Glutamatergic neuron (in vitro differentiated cells): ENCODE measurements at regions not wholly inside any gene's neighbourhood (a gene's known extent, or its start where the extent isn't known, plus 50 kb on each side); places are given as distances from the start of the nearest gene placed in this dataset.
"Not testable (repeated sequence)": the region's sequence is repeated elsewhere in the genome, so short reads cannot be mapped to it uniquely, and the experiment has no call there.

Source experiments
- DNase-seq: peaks from one replicate; pipeline ENCODE4 v3.0.0; 2022
- H3K27ac Mint-ChIP-seq: one replicate; pipeline ENCODE4 v1.8.0; 2020; ENCODE audit warnings: mild to moderate bottlenecking, mixed read lengths, inconsistent platforms; ENCODE audit not compliant: unreplicated experiment
- H3K27me3 Mint-ChIP-seq: one replicate; pipeline ENCODE4 v1.8.0; 2020; ENCODE audit warnings: mild to moderate bottlenecking, moderate library complexity, mixed read lengths, inconsistent platforms; ENCODE audit not compliant: unreplicated experiment
- H3K36me3 Mint-ChIP-seq: one replicate; pipeline ENCODE4 v1.8.0; 2020; ENCODE audit warnings: mild to moderate bottlenecking, mixed read lengths, inconsistent platforms; ENCODE audit not compliant: unreplicated experiment
- H3K4me1 Mint-ChIP-seq: one replicate; pipeline ENCODE4 v1.8.0; 2020; ENCODE audit warnings: mild to moderate bottlenecking, low read depth, mixed read lengths, inconsistent platforms; ENCODE audit not compliant: unreplicated experiment
- H3K4me3 Mint-ChIP-seq: one replicate; pipeline ENCODE4 v1.8.0; 2020; ENCODE audit warnings: mild to moderate bottlenecking, mixed read lengths, inconsistent platforms; ENCODE audit not compliant: unreplicated experiment
- H3K9me3 Mint-ChIP-seq: one replicate; pipeline ENCODE4 v1.8.0; 2020; ENCODE audit warnings: mild to moderate bottlenecking, moderate library complexity, mixed read lengths, inconsistent platforms; ENCODE audit not compliant: unreplicated experiment
- CTCF ChIP-seq: fragments of 200-600 bp; sonication (generic); IDR thresholded peaks from one replicate; pipeline ENCODE4 v1.5.0; 2021; ENCODE audit not compliant: partially characterized antibody, unreplicated experiment

- no peaks in the 10 kb centered on the region for H3K36me3 Mint-ChIP-seq
- no peak overlapping the region for H3K27ac Mint-ChIP-seq
- peaks cover 6% of the 10 kb centered on the region for H3K9me3 Mint-ChIP-seq
- peaks cover 2% of the 10 kb centered on the region for H3K27me3 Mint-ChIP-seq
- H3K4me1 Mint-ChIP-seq = peaks cover 21% of the 10 kb centered on the region
- DNase-seq = no peak
- H3K4me3 Mint-ChIP-seq = no peak overlapping the region
- no peak for TF ChIP-seq CTCF
Measured at GRCh38 chr5:164237486-164237885, 732.1 kb downstream of the MAT2B start.

DNA sequence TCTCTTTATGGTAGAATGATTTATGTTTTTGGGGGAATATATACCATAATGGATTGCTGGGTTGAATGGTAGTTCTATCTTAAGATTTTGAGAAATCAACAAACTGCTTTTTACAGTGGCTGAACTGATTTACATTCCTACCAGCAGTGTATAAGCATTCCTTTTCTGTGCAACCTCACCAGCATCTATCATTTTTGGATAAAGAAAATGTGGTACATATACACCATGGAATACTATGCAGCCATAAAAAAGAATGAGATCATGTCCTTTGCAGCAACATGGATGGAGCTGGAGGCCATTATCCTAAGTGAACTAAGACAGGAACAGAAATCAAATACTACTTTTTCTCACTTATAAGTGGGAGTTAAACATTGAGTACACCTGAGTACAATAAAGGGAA lies 746.4 kb downstream of the MAT2B start:
- H3K9me3 Mint-ChIP-seq, H3K36me3 Mint-ChIP-seq, H3K27ac Mint-ChIP-seq, H3K4me1 Mint-ChIP-seq, H3K27me3 Mint-ChIP-seq, DNase-seq, H3K4me3 Mint-ChIP-seq: not testable (repeated sequence)

- Mint-ChIP-seq H3K9me3 (peaks cover 2% of the 10 kb centered on the region), H3K27me3 (no peaks in the 10 kb centered on the region), H3K4me3 (no peak overlapping the region), H3K27ac (no peak overlapping the region), H3K36me3 (no peaks in the 10 kb centered on the region), H3K4me1 (no peaks in the 10 kb centered on the region)
- no peak for DNase-seq
- TF ChIP-seq CTCF = no peak
Measured at GRCh38 chr5:164253764-164254163, 748.3 kb downstream of the MAT2B start.

DNA sequence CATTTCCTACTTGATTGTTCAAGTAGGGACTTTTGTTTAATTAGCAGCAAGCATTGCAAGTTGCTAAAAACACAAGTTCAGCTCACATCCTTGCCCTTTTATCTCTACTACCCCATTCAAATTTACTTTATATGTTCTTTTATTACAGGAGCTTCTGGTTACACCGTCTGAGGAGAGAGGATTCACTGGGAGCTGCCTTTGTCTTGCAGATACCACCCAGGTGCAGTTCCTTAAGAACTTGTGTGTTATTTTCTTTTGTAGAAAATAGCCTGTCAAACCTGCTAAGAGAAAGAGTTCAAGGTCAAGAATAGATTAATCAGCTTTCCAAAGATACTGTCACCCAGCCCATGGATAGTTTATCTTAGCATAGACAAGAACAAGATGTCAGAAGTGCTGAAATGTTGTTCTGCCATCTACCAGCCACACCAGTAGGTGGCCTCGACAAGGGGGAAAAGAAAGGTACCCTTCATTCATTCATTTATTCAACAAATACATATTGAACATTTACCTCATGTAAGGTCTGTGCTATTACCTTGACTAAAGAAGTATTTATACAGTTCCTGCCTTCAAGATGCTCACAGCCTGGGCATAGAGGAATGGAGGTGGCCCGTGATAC lies 750.3 kb downstream of the MAT2B start:
- Mint-ChIP-seq H3K4me3 (no peak overlapping the region), H3K27ac (no peak overlapping the region), H3K4me1 (no peaks in the 10 kb centered on the region), H3K27me3 (no peaks in the 10 kb centered on the region), H3K36me3 (no peaks in the 10 kb centered on the region), H3K9me3 (peaks cover 2% of the 10 kb centered on the region)
- TF ChIP-seq CTCF = no peak
- no peak for DNase-seq

DNA sequence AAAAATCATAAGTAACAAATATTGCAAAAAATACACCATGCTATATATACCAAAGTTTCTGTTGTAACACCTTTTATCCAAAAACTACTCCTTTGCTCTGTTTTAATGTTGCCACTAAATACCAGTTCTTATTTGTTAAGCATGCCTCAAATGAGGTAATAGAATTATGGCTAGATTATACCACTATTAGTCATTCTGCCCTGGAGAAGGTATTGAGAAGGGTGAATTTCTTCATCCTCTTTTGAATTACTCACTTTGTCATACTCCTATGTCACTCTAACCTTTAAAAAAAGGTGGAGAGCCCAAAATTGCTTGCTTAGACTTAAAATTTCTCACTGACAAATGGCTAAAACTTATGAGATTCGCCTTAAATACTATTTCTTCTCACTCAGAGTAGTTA lies 750.9 kb downstream of the MAT2B start:
- Mint-ChIP-seq H3K36me3 (no peaks in the 10 kb centered on the region), H3K9me3 (peaks cover 2% of the 10 kb centered on the region), H3K27me3 (no peaks in the 10 kb centered on the region), H3K27ac (no peak overlapping the region), H3K4me1 (no peaks in the 10 kb centered on the region), H3K4me3 (no peak overlapping the region)
- TF ChIP-seq CTCF = no peak
- no peak for DNase-seq
